GM13976 (cell line): ENCODE measurements at regions not wholly inside any gene's neighbourhood (a gene's known extent, or its start where the extent isn't known, plus 50 kb on each side); places are given as distances from the start of the nearest gene placed in this dataset.

ENCODE experiments used
- DNase-seq: peaks from one replicate; pipeline ENCODE4 v3.0.0; 2012; ENCODE audit warnings: low spot score
- CTCF ChIP-seq: IDR thresholded peaks from 2 replicates; pipeline ENCODE4 v1.5.1; 2012; ENCODE audit warnings: borderline replicate concordance, mild to moderate bottlenecking; ENCODE audit not compliant: insufficient read depth; ENCODE audit errors: extremely low read depth, missing control alignments, control extremely low read depth
- in situ Hi-C: fragments of 300-500 bp; cut with MboI; formaldehyde crosslinking; loops from one replicate; pipeline ENCODE4 v1.12.0; 2022; ENCODE audit warnings: low sequenced_read_pairs, mixed read lengths, inconsistent platforms; ENCODE audit not compliant: unreplicated experiment

GRCh38 chr2:118661179-118661578, 186.3 kb downstream of the EN1 start:
- DNase-seq, result no peak
- in situ Hi-C loops, result no loop called here

GRCh38 chr2:118658596-118659198, 188.8 kb downstream of the EN1 start:
- in situ Hi-C loops, result no loop called here
- no peak for TF ChIP-seq CTCF
- no peak for DNase-seq

More at GRCh38 chr2:118661179-118661578, 186.3 kb downstream of the EN1 start:
- no peak for TF ChIP-seq CTCF

GRCh38 chr2:118657466-118657865, 190.0 kb downstream of the EN1 start:
- DNase-seq, result no peak
- TF ChIP-seq CTCF, result no peak
- in situ Hi-C loops, result no loop called here

- DNase-seq, result no peak
- TF ChIP-seq CTCF, result no peak
- in situ Hi-C loops, result no loop called here
Observed at GRCh38 chr2:118654945-118655344, 192.5 kb downstream of the EN1 start.

- TF ChIP-seq CTCF, result no peak
- DNase-seq, result no peak
- in situ Hi-C loops, result no loop called here
Observed at GRCh38 chr2:118650327-118650726, 197.1 kb downstream of the EN1 start.

GRCh38 chr2:118645876-118646275, 201.6 kb downstream of the EN1 start:
- in situ Hi-C loops, result no loop called here
- no peak for DNase-seq
- TF ChIP-seq CTCF, result no peak
